GM21526 (cell line): ENCODE measurements at regions not wholly inside any gene's neighbourhood (a gene's known extent, or its start where the extent isn't known, plus 50 kb on each side); places are given as distances from the start of the nearest gene placed in this dataset.
"Not testable (repeated sequence)": the region's sequence is repeated elsewhere in the genome, so short reads cannot be mapped to it uniquely, and the experiment has no call there.

Experiments used
- ATAC-seq: cut with Tn5 transposase; IDR thresholded peaks from one replicate; pipeline ENCODE4 v1.9.1; 2021; ENCODE audit warnings: moderate library complexity; ENCODE audit not compliant: unreplicated experiment, low FRiP score

GRCh38 chr2:59266453-59266852 lies 1025.3 kb upstream of the FANCL start:
- no peak for ATAC-seq

- no peak for ATAC-seq
Measured at GRCh38 chr2:59259913-59260312, 1018.8 kb upstream of the FANCL start.

GRCh38 chr2:59256290-59256689 lies 1015.2 kb upstream of the FANCL start:
- no peak for ATAC-seq

- no peak for ATAC-seq
Measured at GRCh38 chr2:59254279-59254678, 1013.2 kb upstream of the FANCL start.

- no peak for ATAC-seq
Measured at GRCh38 chr2:59250307-59250677, 1009.2 kb upstream of the FANCL start.

- no peak for ATAC-seq
Measured at GRCh38 chr2:59249441-59250306, 1008.5 kb upstream of the FANCL start.

GRCh38 chr2:59239146-59239545 lies 998.0 kb upstream of the FANCL start:
- ATAC-seq = no peak

GRCh38 chr2:59237311-59237710 lies 996.2 kb upstream of the FANCL start:
- no peak for ATAC-seq

GRCh38 chr2:59236723-59237122 lies 995.6 kb upstream of the FANCL start:
- ATAC-seq = no peak

GRCh38 chr2:59233920-59234319 lies 992.8 kb upstream of the FANCL start:
- no peak for ATAC-seq

- no peak for ATAC-seq
Measured at GRCh38 chr2:59233448-59233847, 992.3 kb upstream of the FANCL start.

- peak; percentile 89 for ATAC-seq
Measured at GRCh38 chr2:59232394-59233165, 991.5 kb upstream of the FANCL start.

GRCh38 chr2:59226362-59226761 lies 985.2 kb upstream of the FANCL start:
- not testable (repeated sequence) for ATAC-seq

GRCh38 chr2:59223742-59224141 lies 982.6 kb upstream of the FANCL start:
- ATAC-seq = no peak

- ATAC-seq = no peak
Measured at GRCh38 chr2:59217360-59217759, 976.2 kb upstream of the FANCL start.

GRCh38 chr2:59206361-59206760 lies 965.2 kb upstream of the FANCL start:
- ATAC-seq = no peak

- no peak for ATAC-seq
Measured at GRCh38 chr2:59204040-59204439, 962.9 kb upstream of the FANCL start.

GRCh38 chr2:59196491-59196890 lies 955.4 kb upstream of the FANCL start:
- no peak for ATAC-seq

- no peak for ATAC-seq
Measured at GRCh38 chr2:59195851-59196250, 954.7 kb upstream of the FANCL start.

- ATAC-seq = no peak
Measured at GRCh38 chr2:59191781-59192180, 950.7 kb upstream of the FANCL start.

- ATAC-seq = no peak
Measured at GRCh38 chr2:59190518-59190917, 949.4 kb upstream of the FANCL start.
